Trophoblast cell (in vitro differentiated cells and primary cell): ENCODE measurements at regions not wholly inside any gene's neighbourhood (a gene's known extent, or its start where the extent isn't known, plus 50 kb on each side); places are given as distances from the start of the nearest gene placed in this dataset.

Source experiments
- DNase-seq, 2 donors: peaks; one replicate each; pipeline ENCODE4 v3.0.0-alpha.2; 2016
- H2AFZ ChIP-seq: 2 replicates; pipeline ENCODE4 v1.6.1; 2013; ENCODE audit warnings: low read length, moderate library complexity, mild to moderate bottlenecking; ENCODE audit not compliant: insufficient read depth, poor library complexity
- H2AK5ac ChIP-seq: 2 replicates; pipeline ENCODE4 v1.6.1; 2013; ENCODE audit warnings: mild to moderate bottlenecking, low read length
- H2BK120ac ChIP-seq: 2 replicates; pipeline ENCODE4 v1.6.1; 2013; ENCODE audit warnings: low read length, mild to moderate bottlenecking, moderate library complexity; ENCODE audit not compliant: insufficient read depth, poor library complexity
- H2BK12ac ChIP-seq: 2 replicates; pipeline ENCODE4 v1.6.1; 2013; ENCODE audit warnings: mild to moderate bottlenecking, low read length, moderate library complexity
- H2BK5ac ChIP-seq: 2 replicates; pipeline ENCODE4 v1.6.1; 2013; ENCODE audit warnings: low read length, low read depth, moderate library complexity, mild to moderate bottlenecking; ENCODE audit not compliant: poor library complexity
- H3K14ac ChIP-seq: 2 replicates; pipeline ENCODE4 v1.6.1; 2013; ENCODE audit warnings: mild to moderate bottlenecking, low read length
- H3K18ac ChIP-seq: 2 replicates; pipeline ENCODE4 v1.6.1; 2013; ENCODE audit warnings: mild to moderate bottlenecking, low read length
- H3K23ac ChIP-seq: 2 replicates; pipeline ENCODE4 v1.6.1; 2013; ENCODE audit warnings: low read length
- H3K27ac ChIP-seq: 2 replicates; pipeline ENCODE4 v1.5.1; 2013; ENCODE audit warnings: low read depth, mild to moderate bottlenecking, inconsistent platforms, low read length, moderate library complexity
- H3K27me3 ChIP-seq: 2 replicates; pipeline ENCODE4 v1.6.1; 2013; ENCODE audit warnings: inconsistent platforms, mild to moderate bottlenecking, low read length, moderate library complexity; ENCODE audit not compliant: insufficient read depth
- H3K36me3 ChIP-seq, 2 experiments: 1 replicate in 1 of 2; 2 replicates in 1 of 2; pipeline ENCODE4 v1.6.1; 2013; ENCODE audit warnings: low read length in 2 of 2, mild to moderate bottlenecking in 2 of 2, moderate library complexity in 1 of 2; ENCODE audit not compliant: insufficient read depth in 2 of 2, control insufficient read depth in 1 of 2
- H3K4ac ChIP-seq: 2 replicates; pipeline ENCODE4 v1.6.1; 2013; ENCODE audit warnings: low read depth, mild to moderate bottlenecking, low read length, moderate library complexity
- H3K4me1 ChIP-seq, 2 experiments: 1 replicate in 1 of 2; 2 replicates in 1 of 2; pipeline ENCODE4 v1.6.1; 2013; ENCODE audit warnings: low read length in 2 of 2, mild to moderate bottlenecking in 2 of 2, moderate library complexity in 1 of 2; ENCODE audit not compliant: insufficient read depth in 2 of 2, control insufficient read depth in 1 of 2
- H3K4me2 ChIP-seq: 2 replicates; pipeline ENCODE4 v1.6.1; 2013; ENCODE audit warnings: inconsistent platforms, mild to moderate bottlenecking, low read length, moderate library complexity
- H3K4me3 ChIP-seq: 2 replicates; pipeline ENCODE4 v1.5.1; 2013; ENCODE audit warnings: mild to moderate bottlenecking, low read depth, low read length, inconsistent platforms
- H3K79me1 ChIP-seq: one replicate; pipeline ENCODE4 v1.6.1; 2013; ENCODE audit warnings: low read length
- H3K79me2 ChIP-seq: 2 replicates; pipeline ENCODE4 v1.6.1; 2013; ENCODE audit warnings: low read length, mild to moderate bottlenecking; ENCODE audit not compliant: control insufficient read depth, insufficient read depth, poor library complexity
- H3K9ac ChIP-seq: 2 replicates; pipeline ENCODE4 v1.6.1; 2013; ENCODE audit warnings: mild to moderate bottlenecking, low read length
- H3K9me3 ChIP-seq: 2 replicates; pipeline ENCODE4 v1.6.1; 2013; ENCODE audit warnings: low read depth, mild to moderate bottlenecking, control low read depth, inconsistent platforms, low read length; ENCODE audit not compliant: insufficient read depth
- H4K12ac ChIP-seq: 2 replicates; pipeline ENCODE4 v1.6.1; 2013; ENCODE audit warnings: low read depth, mild to moderate bottlenecking, low read length, moderate library complexity
- H4K8ac ChIP-seq: 2 replicates; pipeline ENCODE4 v1.6.1; 2013; ENCODE audit warnings: low read depth, mild to moderate bottlenecking, low read length, moderate library complexity
- H4K91ac ChIP-seq: one replicate; pipeline ENCODE4 v1.6.1; 2013; ENCODE audit warnings: low read depth, mild to moderate bottlenecking, low read length, moderate library complexity
- whole genome bisulfite sequencing: extraction: QIAGEN DNeasy Blood & Tissue Kit; methylation state at CpG from one replicate; pipeline ENCODE4 v1.1.7; 2013; ENCODE audit warnings: missing lambda C conversion rate; ENCODE audit not compliant: insufficient read length, insufficient coverage; ENCODE audit errors: extremely low coverage; 5-methylcytosine and 5-hydroxymethylcytosine counted together

DNA sequence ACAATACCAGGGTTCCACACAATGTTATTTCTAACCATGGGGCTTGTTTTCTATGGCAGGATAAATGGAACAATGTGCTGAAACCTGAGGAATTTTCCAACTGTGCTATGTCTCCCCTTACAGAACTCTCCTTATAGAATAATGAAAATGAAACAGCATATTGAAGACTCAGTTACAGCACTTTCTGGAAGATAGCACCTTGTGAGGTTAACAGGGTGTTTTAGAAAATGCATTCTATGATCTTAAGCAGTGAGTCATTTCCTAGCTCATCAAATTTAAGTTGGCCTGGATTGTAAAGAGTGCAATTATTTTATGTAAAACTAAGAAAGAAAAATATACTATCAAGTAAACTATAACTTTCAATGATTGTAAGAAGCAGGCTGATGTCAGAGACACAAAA lies 60.1 kb upstream of the CNTN1 start:
- H3K4ac ChIP-seq: no peak overlapping the region
- DNase-seq: no peak
- H4K91ac ChIP-seq: no peak overlapping the region
- no peak overlapping the region for H3K9ac ChIP-seq
- H4K8ac ChIP-seq: no peak overlapping the region
- no peaks in the 10 kb centered on the region for H3K79me2 ChIP-seq
- no peaks in the 10 kb centered on the region for H3K27me3 ChIP-seq
- H2BK5ac ChIP-seq: no peak overlapping the region
- H3K23ac ChIP-seq: no peak overlapping the region
- no peak overlapping the region for H3K4me3 ChIP-seq
- H3K36me3 ChIP-seq: no peaks in the 10 kb centered on the region
- H2BK12ac ChIP-seq: no peak overlapping the region
- no peaks in the 10 kb centered on the region for H3K9me3 ChIP-seq
- H3K14ac ChIP-seq: no peak overlapping the region
- no peak overlapping the region for H2AFZ ChIP-seq
- H3K4me1 ChIP-seq: no peaks in the 10 kb centered on the region
- no peaks in the 10 kb centered on the region for H3K79me1 ChIP-seq
- H2BK120ac ChIP-seq: no peak overlapping the region
- no peak overlapping the region for H3K18ac ChIP-seq
- H4K12ac ChIP-seq: no peak overlapping the region
- no peak overlapping the region for H3K27ac ChIP-seq
- no peak overlapping the region for H2AK5ac ChIP-seq
- no peak overlapping the region for H3K4me2 ChIP-seq

DNA sequence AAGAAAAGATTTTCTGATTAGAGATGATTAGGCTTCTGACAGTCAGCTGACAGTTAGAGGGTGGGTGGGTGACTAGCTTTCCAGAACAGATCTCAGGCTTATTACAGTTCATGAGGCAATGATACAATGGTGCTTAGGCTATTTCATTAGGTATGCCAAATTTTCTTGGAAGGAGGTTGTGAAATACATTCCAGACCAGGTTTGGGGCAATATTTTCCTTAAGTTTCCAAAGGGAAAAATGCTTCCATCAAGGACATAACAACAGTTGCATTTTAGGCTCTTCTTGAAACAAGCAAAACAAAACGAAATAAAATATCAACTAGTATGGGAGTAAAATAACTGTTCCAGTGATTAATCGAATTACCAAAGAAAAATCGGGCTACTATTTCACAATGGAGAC lies 59.3 kb upstream of the CNTN1 start:
- no peak overlapping the region for H3K4me3 ChIP-seq
- WGBS: no CpG with 5 or more reads among the region's 3 CpGs
- no peak overlapping the region for H3K18ac ChIP-seq
- H2AK5ac ChIP-seq: no peak overlapping the region
- no peaks in the 10 kb centered on the region for H3K4me1 ChIP-seq
- H3K23ac ChIP-seq: no peak overlapping the region
- no peak overlapping the region for H3K9ac ChIP-seq
- H4K8ac ChIP-seq: no peak overlapping the region
- no peaks in the 10 kb centered on the region for H3K79me2 ChIP-seq
- no peak overlapping the region for H2BK5ac ChIP-seq
- no peak overlapping the region for H4K12ac ChIP-seq
- H3K27ac ChIP-seq: no peak overlapping the region
- no peak overlapping the region for H4K91ac ChIP-seq
- H3K4me2 ChIP-seq: no peak overlapping the region
- no peak overlapping the region for H3K4ac ChIP-seq
- no peak overlapping the region for H2BK12ac ChIP-seq
- H3K27me3 ChIP-seq: no peaks in the 10 kb centered on the region
- H2AFZ ChIP-seq: no peak overlapping the region
- DNase-seq: peak in 1 of 2 donors; percentile 40
- H3K14ac ChIP-seq: no peak overlapping the region
- no peaks in the 10 kb centered on the region for H3K36me3 ChIP-seq
- H3K79me1 ChIP-seq: no peaks in the 10 kb centered on the region
- no peaks in the 10 kb centered on the region for H3K9me3 ChIP-seq
- H2BK120ac ChIP-seq: no peak overlapping the region

DNA sequence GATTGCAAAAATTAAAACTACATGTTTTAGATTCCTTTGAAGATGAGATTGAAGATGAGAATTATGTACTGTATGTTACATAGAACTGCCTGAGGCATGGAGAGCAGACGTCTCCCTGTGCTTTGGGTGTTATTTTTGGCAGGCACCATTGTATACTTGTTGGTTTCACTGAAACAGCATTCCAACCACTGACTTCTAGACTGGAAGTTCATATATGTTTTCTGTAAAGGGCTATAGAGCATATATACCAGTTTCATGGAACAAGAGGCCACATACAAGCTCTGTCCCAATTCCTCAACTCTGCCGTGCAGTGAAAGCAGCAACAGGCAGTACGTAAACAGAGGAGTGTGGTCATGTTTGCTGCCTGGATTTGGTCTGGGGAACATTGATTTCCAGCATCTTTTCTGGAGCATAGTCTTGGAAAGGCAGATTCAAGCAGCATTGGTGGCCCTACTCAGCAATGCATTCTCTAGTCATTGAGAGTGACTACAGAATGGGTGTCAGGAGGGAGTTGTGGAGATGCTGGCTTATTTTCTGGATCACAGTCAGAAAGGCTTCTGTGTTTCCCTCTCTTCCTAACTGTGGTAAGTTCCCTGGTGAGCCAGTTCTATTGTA lies 57.6 kb upstream of the CNTN1 start:
- no peak overlapping the region for H3K4me2 ChIP-seq
- H4K12ac ChIP-seq: no peak overlapping the region
- H4K91ac ChIP-seq: no peak overlapping the region
- no peak overlapping the region for H3K18ac ChIP-seq
- H2BK12ac ChIP-seq: no peak overlapping the region
- H3K36me3 ChIP-seq: no peaks in the 10 kb centered on the region
- H3K79me2 ChIP-seq: no peaks in the 10 kb centered on the region
- H2AFZ ChIP-seq: no peak overlapping the region
- H3K4me1 ChIP-seq: no peaks in the 10 kb centered on the region
- no peaks in the 10 kb centered on the region for H3K9me3 ChIP-seq
- no peak overlapping the region for H2AK5ac ChIP-seq
- H4K8ac ChIP-seq: no peak overlapping the region
- DNase-seq: peak in 1 of 2 donors; percentile 57
- H3K27me3 ChIP-seq: no peaks in the 10 kb centered on the region
- no peak overlapping the region for H3K9ac ChIP-seq
- peak overlapping the region; percentile 81 for H3K23ac ChIP-seq
- no peak overlapping the region for H3K14ac ChIP-seq
- no peaks in the 10 kb centered on the region for H3K79me1 ChIP-seq
- no peak overlapping the region for H2BK5ac ChIP-seq
- no CpG with 5 or more reads among the region's 3 CpGs for WGBS
- H2BK120ac ChIP-seq: no peak overlapping the region
- no peak overlapping the region for H3K27ac ChIP-seq
- H3K4ac ChIP-seq: no peak overlapping the region
- H3K4me3 ChIP-seq: no peak overlapping the region

DNA sequence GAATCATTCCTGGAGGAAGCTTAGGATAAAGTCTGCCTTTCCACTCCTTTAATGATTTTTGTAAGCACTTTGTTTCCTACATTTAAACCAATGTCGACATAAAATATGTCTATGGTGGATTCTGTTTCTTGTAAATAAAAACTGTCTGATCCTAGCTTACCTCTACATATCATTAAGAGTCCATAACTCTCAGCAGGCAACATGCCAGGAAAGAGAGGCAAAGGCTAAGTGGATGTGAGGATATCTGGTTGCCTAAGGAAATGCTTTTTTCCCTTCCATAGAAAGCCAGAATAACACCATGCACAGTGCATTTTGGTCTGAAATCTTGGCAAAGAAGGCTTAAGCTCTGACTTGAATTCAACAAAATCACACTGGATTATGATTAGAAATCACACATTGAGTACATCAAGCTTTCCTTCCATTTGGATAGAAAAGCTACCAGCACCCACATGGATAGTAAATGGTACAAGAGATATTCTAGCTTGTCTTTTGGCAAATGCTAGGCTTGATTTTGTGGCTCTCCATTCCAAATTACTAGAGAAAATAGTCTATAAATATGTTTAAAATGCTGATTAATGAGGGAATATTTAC lies 57.0 kb upstream of the CNTN1 start:
- Histone ChIP-seq H3K79me1 (no peaks in the 10 kb centered on the region), H3K27me3 (no peaks in the 10 kb centered on the region), H3K9me3 (no peaks in the 10 kb centered on the region), H3K4me1 (no peaks in the 10 kb centered on the region), H2BK12ac (no peak overlapping the region), H3K36me3 (no peaks in the 10 kb centered on the region), H2BK5ac (no peak overlapping the region), H3K18ac (no peak overlapping the region), H2AFZ (no peak overlapping the region), H3K14ac (no peak overlapping the region), H4K8ac (no peak overlapping the region), H3K9ac (no peak overlapping the region), H2BK120ac (no peak overlapping the region), H3K23ac (no peak overlapping the region), H4K91ac (no peak overlapping the region), H3K79me2 (no peaks in the 10 kb centered on the region), H3K4me2 (no peak overlapping the region), H3K4me3 (no peak overlapping the region), H3K27ac (no peak overlapping the region), H2AK5ac (no peak overlapping the region), H4K12ac (no peak overlapping the region), H3K4ac (no peak overlapping the region)
- no peak for DNase-seq
- no CpG with 5 or more reads among the region's 1 CpG for WGBS
